NOMO-1 treated with dmso at 0.1 percent for 144 hours (cell line): ENCODE measurements at regions not wholly inside any gene's neighbourhood (a gene's known extent, or its start where the extent isn't known, plus 50 kb on each side); places are given as distances from the start of the nearest gene placed in this dataset.

ENCODE experiments used
- DNase-seq: peaks from one replicate; lab custom pipeline; 2025; ENCODE audit not compliant: unreplicated experiment; lab: John Stamatoyannopoulos, UW

- DNase-seq: no peak
Observed at GRCh38 chr7:41312235-41312634, 390.7 kb downstream of the INHBA start.

DNA sequence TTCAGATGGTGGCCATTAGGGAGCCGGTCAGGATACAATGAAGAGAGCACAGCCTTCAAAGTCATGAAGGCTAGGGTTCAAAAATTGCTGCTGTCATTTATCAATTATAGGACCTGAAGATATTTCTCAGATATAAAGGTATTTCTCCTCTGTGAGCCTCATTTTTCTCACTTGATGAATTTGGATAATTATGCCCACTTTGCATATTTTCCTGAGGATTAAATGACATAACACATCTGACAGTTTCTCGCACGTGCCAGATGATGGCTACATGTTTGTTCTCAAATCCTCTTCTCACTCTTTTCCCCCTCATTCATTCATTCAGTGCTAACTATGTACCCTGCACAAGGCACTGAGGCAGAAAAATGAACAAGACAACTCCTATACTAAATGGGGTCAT lies 391.6 kb downstream of the INHBA start:
- no peak for DNase-seq

GRCh38 chr7:41306486-41306885 lies 396.4 kb downstream of the INHBA start:
- DNase-seq: no peak

DNA sequence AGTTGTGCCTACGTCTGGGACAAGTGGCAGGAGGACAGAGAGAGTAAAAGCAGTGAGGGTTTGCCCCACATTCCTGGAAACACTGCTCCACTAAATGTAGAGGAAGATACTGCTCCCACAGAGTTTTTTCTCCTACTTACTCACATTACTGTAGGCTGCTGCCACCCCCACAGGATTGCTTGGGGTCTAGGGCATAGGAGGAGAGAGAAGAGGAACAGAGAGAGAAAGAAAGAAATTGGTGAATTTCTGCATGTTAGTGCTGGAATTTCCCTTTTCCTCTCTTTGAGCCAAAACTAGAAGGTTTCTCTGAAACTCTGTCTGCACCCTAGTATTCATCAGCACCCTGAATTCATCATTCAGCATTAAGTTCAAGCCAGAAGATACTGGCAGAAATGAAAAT lies 397.9 kb downstream of the INHBA start:
- no peak for DNase-seq

DNA sequence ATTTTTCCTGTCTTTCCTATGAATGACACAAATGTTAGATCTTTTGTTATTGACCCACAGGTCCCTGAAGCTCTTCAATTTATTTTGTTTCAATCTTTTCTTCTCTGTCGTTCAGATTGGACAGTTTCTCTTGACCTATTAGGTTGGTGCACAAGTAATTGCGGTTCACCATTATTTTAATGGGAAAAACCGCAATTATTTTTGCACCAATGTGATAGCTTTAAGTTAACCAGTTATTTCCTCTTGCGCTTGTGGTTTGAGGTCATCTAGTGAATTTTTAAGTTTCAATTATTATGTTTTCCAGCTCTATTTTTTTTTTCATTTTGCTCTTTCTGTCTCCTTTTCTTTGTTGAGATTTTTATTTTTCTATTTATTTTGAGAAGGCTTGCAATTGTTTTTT lies 399.2 kb downstream of the INHBA start:
- DNase-seq: no peak

DNA sequence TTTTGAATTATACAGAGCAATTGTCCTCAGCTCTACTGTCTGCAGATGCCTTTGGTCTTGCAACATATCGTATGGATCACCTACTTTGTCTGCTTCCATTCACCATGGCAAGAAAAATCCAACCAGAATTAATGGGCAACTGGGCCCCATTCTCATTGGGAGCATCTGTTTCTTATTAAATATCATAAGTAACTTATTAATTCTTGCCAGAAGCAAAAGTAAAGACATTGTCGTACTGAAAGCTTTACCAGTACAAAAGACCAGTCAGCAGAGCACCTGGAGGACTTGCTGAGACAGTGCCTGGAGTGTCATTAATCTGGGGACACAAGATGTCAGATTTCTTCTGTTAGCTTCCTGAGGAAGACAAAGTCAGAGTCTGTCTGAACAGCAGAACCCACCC lies 404.5 kb downstream of the INHBA start:
- no peak for DNase-seq

- DNase-seq: no peak
Observed at GRCh38 chr7:41297166-41297565, 405.7 kb downstream of the INHBA start.

- no peak for DNase-seq
Observed at GRCh38 chr7:41295455-41295815, 407.5 kb downstream of the INHBA start.

DNA sequence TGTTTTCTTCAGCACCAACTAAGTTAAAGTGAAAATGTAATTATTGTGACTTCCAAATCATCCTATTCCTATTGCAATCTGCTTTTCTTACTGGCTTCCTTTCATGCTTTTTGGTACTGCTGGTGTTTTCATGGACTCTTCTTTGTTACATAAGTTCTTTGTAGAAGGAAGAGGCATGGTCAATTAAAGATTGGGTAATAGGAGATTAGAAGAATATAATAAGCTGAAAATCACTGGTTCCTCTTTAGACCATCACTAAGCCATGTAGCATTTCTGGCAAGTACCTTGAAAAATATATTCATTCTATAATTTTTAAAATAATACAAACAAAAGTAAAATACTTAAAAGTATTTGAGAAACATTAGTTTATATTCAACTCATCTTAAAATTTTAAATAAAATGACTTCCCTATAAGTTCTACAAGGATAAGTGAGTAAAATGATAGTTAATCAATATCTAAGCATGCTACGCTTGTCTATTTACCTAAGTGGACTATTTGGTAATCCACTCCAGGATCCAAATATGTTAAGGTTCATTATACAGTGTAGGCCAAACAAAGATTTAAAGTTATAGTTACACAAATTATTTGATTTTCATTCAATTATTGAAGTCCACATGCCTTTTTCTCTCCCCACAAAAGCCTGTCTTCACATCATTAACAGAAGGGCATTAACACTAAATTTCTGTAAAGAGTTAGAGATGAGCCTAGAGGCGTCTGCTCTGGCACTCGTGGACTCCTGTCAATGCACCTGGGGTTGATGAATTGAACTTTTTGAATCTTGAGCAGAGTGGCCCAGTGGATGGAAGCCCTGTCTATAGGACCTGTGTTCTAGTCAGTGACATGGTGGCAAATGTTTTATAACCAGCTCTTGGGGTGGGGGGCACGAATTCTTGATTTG lies 408.1 kb downstream of the INHBA start:
- DNase-seq: peak; percentile 48

- DNase-seq: no peak
Observed at GRCh38 chr7:41292487-41292886, 410.4 kb downstream of the INHBA start.

DNA sequence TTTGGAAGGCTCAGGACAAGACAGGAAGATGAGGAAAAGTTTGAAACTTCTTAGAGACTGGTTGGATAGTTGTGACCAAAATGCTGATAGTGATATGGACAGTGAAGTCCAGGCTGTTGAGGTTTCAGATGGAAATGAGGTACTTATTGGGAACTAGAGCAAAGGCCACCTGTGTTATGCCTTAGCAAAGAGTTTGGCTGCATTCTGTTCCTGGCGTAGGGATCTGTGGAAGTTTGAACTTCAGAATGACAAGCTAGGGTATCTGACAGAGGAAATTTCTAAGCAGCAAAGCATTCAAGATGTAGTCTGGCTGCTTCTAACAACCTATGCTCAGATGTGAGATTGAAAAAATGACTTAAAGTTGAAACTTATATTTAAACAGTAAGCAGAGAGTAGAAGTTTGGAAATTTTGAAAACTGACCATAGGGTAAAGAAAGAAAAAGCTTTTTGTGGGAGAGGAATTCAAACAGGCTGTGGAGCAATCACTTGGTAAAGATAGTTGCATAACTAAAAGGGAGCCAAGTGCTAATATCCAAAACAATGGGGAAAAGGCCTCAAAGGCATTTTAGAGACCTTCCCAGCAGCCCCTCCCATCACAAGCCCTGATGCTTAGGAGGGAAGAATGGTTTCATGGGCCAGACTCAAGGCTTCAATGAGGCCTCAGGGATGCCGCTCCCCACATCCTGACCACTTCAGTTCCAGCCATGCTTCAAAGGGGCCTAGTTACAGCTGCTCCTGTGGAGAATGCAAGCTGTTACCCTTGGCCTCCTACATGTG lies 415.1 kb downstream of the INHBA start:
- no peak for DNase-seq

GRCh38 chr7:41280491-41280890 lies 422.4 kb downstream of the INHBA start:
- no peak for DNase-seq

GRCh38 chr7:41277561-41277960 lies 425.3 kb downstream of the INHBA start:
- DNase-seq: peak; percentile 27

DNA sequence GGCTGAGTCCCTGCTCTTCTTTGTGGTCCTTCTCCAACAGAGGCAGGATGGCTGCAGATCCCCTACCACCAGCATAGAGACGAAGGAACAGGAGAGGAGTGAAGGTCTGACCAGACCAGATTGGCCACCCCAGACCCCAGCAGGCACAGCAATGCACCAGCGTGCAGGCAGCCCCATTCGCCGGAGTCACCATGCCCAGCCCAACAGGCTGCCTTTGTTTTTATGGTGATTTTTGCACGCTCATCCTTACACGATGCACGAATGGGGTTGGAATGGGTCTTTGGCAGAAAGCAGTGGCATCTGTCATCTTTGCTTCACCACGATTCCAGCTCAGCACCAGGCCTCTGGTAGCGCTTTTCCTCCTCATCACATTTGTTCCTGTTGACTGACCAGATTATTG lies 427.6 kb downstream of the INHBA start:
- no peak for DNase-seq

GRCh38 chr7:41274179-41274578 lies 428.7 kb downstream of the INHBA start:
- no peak for DNase-seq

DNA sequence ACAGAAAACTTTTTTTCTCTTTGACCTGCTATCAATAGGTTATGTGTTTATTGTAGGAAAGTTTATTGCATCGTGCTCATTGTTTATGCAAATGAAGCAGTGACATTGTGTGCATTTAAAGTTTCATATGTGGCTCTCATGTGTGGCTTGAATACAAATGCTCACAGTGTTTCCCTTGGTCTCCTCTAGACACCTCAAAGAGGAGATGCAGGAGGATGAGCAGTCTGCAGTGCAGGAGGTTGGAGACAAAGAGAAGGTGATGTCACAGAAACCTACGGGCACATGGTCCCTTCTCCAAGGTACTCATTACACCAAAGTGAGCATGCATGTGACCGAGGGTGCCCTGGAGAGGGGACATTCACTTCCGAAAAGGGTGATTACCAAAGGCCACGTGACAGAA lies 430.2 kb downstream of the INHBA start:
- no peak for DNase-seq

GRCh38 chr7:41268878-41269277 lies 434.0 kb downstream of the INHBA start:
- DNase-seq: peak; percentile 3

DNA sequence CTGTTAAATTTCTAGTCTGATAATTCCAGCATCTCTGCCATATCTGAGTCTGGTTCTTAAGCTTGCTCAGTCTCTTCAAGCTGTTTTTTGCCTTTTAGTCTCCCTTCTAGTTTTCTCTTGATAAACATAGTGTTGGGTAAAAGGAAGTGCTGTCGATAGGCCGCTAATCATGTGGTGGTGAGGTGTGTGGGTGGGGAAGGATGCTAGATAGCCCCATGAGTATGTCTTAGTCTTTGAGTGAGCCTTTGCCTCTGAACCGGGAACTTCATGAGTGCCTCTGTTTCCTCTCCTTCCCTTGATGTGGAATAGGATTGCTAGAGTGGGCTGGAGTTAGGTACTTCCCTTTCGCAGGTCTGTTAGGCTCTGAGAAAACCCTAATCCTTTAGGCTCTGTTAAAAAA lies 441.8 kb downstream of the INHBA start:
- DNase-seq: no peak

DNA sequence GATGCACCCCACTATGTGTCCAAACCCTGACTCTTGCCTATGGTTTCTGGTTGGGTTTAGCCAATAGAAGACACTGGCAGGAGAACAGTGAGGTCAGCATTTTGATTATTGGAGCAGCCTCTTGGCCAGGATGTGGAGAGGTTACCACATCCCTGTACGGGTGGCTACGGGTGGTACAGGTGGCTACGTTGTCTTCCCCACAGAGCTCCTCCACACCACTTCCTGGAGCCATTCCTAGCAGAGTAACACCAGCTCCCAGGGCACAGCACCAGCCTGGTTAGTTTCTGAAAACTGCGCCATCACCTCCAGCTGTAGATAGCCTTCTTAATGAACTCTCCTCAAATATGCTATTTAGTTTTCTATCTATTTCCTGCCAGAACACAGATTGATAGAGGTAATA lies 445.2 kb downstream of the INHBA start:
- no peak for DNase-seq

- no peak for DNase-seq
Observed at GRCh38 chr7:41256186-41256945, 446.5 kb downstream of the INHBA start.

GRCh38 chr7:41255716-41256115 lies 447.2 kb downstream of the INHBA start:
- no peak for DNase-seq

- DNase-seq: no peak
Observed at GRCh38 chr7:41255113-41255512, 447.8 kb downstream of the INHBA start.
